Progenitor cell of endocrine pancreas (in vitro differentiated cells): ENCODE measurements at regions not wholly inside any gene's neighbourhood (a gene's known extent, or its start where the extent isn't known, plus 50 kb on each side); places are given as distances from the start of the nearest gene placed in this dataset.

ENCODE experiments used
- DNase-seq: peaks from one replicate; pipeline ENCODE4 v3.0.0; 2021; ENCODE audit warnings: low spot score; ENCODE audit not compliant: unreplicated experiment
- H3K27ac Mint-ChIP-seq: 2 replicates; pipeline ENCODE4 v1.8.0; 2021; ENCODE audit warnings: mild to moderate bottlenecking, moderate library complexity, mixed read lengths
- H3K27me3 Mint-ChIP-seq: 2 replicates; pipeline ENCODE4 v1.8.0; 2021; ENCODE audit warnings: mixed read lengths
- H3K36me3 Mint-ChIP-seq: 2 replicates; pipeline ENCODE4 v1.8.0; 2022; ENCODE audit warnings: mixed read lengths; ENCODE audit not compliant: insufficient read depth
- H3K4me1 Mint-ChIP-seq: 2 replicates; pipeline ENCODE4 v1.8.0; 2021; ENCODE audit warnings: low read depth, mixed read lengths
- H3K4me3 Mint-ChIP-seq: 2 replicates; pipeline ENCODE4 v1.8.0; 2021; ENCODE audit warnings: low read depth, mild to moderate bottlenecking, moderate library complexity, mixed read lengths
- H3K9me3 Mint-ChIP-seq: 2 replicates; pipeline ENCODE4 v1.8.0; 2021; ENCODE audit warnings: low read depth, mixed read lengths
- CTCF ChIP-seq: fragments of 200-600 bp; sonication (generic); IDR thresholded peaks from one replicate; pipeline ENCODE4 v1.5.0; 2021; ENCODE audit warnings: antibody characterized with exemption, mild to moderate bottlenecking; ENCODE audit not compliant: unreplicated experiment

GRCh38 chr12:132432126-132432705 is 57.7 kb upstream of the FBRSL1 start:
- peaks cover 2% of the 10 kb centered on the region for H3K36me3 Mint-ChIP-seq
- H3K4me3 Mint-ChIP-seq, result no peak overlapping the region
- no peak for DNase-seq
- peaks cover 16% of the 10 kb centered on the region for H3K4me1 Mint-ChIP-seq
- H3K27me3 Mint-ChIP-seq, result peaks cover 35% of the 10 kb centered on the region
- TF ChIP-seq CTCF, result no peak
- H3K9me3 Mint-ChIP-seq, result no peaks in the 10 kb centered on the region
- no peak overlapping the region for H3K27ac Mint-ChIP-seq

- DNase-seq, result no peak
- Mint-ChIP-seq H3K27ac (no peak overlapping the region), H3K9me3 (no peaks in the 10 kb centered on the region), H3K27me3 (peaks cover 44% of the 10 kb centered on the region), H3K4me1 (peaks cover 21% of the 10 kb centered on the region), H3K36me3 (peaks cover 2% of the 10 kb centered on the region), H3K4me3 (no peak overlapping the region)
- TF ChIP-seq CTCF, result no peak
These were observed 58.8 kb upstream of the FBRSL1 start for GRCh38 chr12:132430838-132431774.

- TF ChIP-seq CTCF, result no peak
- H3K27ac Mint-ChIP-seq, result peak overlapping the region; percentile 12
- no peaks in the 10 kb centered on the region for H3K9me3 Mint-ChIP-seq
- no peak for DNase-seq
- no peak overlapping the region for H3K4me3 Mint-ChIP-seq
- peaks cover 21% of the 10 kb centered on the region for H3K4me1 Mint-ChIP-seq
- peaks cover 54% of the 10 kb centered on the region for H3K27me3 Mint-ChIP-seq
- H3K36me3 Mint-ChIP-seq, result peaks cover 2% of the 10 kb centered on the region
These were observed 59.9 kb upstream of the FBRSL1 start for GRCh38 chr12:132429946-132430643.

GRCh38 chr12:132429602-132429945 is 60.4 kb upstream of the FBRSL1 start:
- no peaks in the 10 kb centered on the region for H3K9me3 Mint-ChIP-seq
- no peak overlapping the region for H3K4me3 Mint-ChIP-seq
- peaks cover 54% of the 10 kb centered on the region for H3K27me3 Mint-ChIP-seq
- TF ChIP-seq CTCF, result no peak
- no peak for DNase-seq
- peaks cover 21% of the 10 kb centered on the region for H3K4me1 Mint-ChIP-seq
- H3K27ac Mint-ChIP-seq, result no peak overlapping the region
- no peaks in the 10 kb centered on the region for H3K36me3 Mint-ChIP-seq

- peaks cover 21% of the 10 kb centered on the region for H3K4me1 Mint-ChIP-seq
- H3K27me3 Mint-ChIP-seq, result peaks cover 55% of the 10 kb centered on the region
- no peak for DNase-seq
- no peak for TF ChIP-seq CTCF
- no peaks in the 10 kb centered on the region for H3K36me3 Mint-ChIP-seq
- H3K4me3 Mint-ChIP-seq, result no peak overlapping the region
- peak overlapping the region; percentile 69 for H3K27ac Mint-ChIP-seq
- no peaks in the 10 kb centered on the region for H3K9me3 Mint-ChIP-seq
These were observed 60.9 kb upstream of the FBRSL1 start for GRCh38 chr12:132428936-132429601.
